ENCODE measurements at regions not wholly inside any gene's neighbourhood (a gene's known extent, or its start where the extent isn't known, plus 50 kb on each side); places are given as distances from the start of the nearest gene placed in this dataset.

DNA sequence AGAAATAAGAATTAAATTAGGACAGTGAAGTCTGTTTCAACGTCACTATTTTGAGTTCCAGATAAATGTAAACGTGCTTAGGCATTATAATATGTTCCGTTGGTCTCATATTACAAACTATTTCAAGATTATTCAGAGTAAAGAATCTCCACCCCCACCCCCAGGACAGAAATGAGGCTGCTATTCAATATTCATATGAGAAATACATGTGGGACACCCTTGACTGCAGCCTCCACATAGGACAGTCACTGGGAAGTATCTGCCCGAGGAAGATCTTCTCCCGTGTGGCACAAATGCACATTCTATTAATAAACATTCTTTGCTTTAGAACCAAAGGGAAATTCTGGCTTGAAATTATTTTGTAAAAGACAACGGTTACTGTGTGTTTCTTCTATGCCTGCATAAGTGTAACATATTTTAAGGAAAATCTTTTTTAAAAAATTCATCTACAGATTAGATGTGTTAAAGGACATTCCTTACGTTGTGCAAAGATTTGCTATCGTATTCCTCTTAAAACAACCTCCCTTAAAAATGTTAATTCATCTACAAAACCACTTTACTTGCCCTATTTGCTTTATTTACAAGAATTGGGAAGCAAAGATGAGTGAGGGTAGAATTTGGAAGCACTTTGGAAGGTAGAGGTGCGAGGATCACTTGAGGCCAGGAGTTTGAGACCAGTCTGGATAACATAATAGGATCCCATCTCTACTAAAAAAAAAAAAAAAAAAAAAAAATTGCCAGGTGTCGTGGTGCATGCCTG, 148.3 kb upstream of the SOX14 start:
- ChIA-PET CTCF (no interaction called here), POLR2A (no interaction called here)
- Histone ChIP-seq H3K27ac (ENCODE audit: low read depth, low read length) (no peak overlapping the region), H3K4me3 (ENCODE audit: low read length) (no peak overlapping the region), H3K36me3 (ENCODE audit: control insufficient read depth in 2 of 3, insufficient read depth in 3 of 3, low read length in 3 of 3) (no peaks in the 10 kb centered on the region), H3K27me3 (ENCODE audit: control insufficient read depth in 2 of 2, insufficient read depth in 2 of 2, low read length in 2 of 2) (no peaks in the 10 kb centered on the region), H3K4me1 (ENCODE audit: control insufficient read depth in 2 of 2, insufficient read depth in 2 of 2, low read length in 2 of 2) (no peaks in the 10 kb centered on the region), H3K9me3 (ENCODE audit: control insufficient read depth in 2 of 3, low read length in 3 of 3) (no peaks in the 10 kb centered on the region)
- Mint-ChIP-seq H3K9me3 (peaks cover 0 to 11% (median 2%) of the 10 kb centered on the region in 11 donors), H3K4me3 (no peak overlapping the region), H3K4me1 (no peaks in the 10 kb centered on the region), H3K27me3 (peaks cover 0 to 9% (median 3%) of the 10 kb centered on the region in 5 donors), H3K36me3 (no peaks in the 10 kb centered on the region), H3K27ac (no peak overlapping the region)
- DNase-seq: no peak
- intact Hi-C loops (cut with micrococcal nuclease): no loop called here
- ATAC-seq: no peak

DNA sequence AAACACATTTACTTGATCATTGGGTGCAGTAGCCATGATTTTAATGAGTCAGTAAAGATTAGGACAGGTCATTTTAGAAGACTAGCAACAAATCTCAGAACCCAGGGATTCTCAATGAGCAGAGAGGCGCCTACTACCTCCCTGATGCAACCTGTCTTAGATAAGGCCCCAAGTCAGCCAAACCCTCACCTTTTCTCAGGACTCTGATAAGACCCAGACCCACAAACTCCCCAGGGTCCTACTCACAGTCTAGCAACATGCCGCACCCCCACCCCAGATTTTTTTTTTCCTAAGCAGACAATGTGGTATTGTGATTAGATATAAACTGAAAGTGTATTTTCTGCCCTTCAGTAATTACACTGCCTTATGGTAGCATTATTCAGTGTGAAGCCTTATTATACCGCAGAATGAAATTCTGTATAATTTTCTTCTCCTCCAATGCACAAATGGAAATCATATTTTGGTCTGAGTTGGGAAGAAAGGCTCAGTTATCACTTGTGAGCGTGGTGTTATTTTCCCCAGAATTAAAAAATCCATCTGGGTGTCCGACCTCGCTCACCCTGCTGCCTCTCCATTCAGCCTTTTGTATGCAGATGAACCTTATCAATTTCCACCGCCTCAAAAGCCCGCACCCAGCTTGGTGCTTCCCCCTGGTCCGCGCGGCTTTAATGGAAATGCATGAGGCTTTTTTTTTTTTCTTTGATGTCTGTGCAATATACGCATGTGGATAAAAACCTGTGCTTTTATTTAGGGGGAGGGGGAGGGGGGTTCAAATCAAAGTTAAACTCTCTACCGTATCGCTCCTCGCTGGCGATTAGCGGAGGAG, 122.0 kb upstream of the SOX14 start:
- Mint-ChIP-seq H3K4me3 (no peak overlapping the region), H3K9me3 (peaks cover 0 to 22% (median 2%) of the 10 kb centered on the region in 11 donors), H3K27me3 (peaks cover 5 to 31% (median 23%) of the 10 kb centered on the region in 5 donors), H3K36me3 (no peaks in the 10 kb centered on the region), H3K4me1 (no peaks in the 10 kb centered on the region), H3K27ac (no peak overlapping the region)
- POLR2A ChIA-PET: no interaction called here
- CTCF ChIA-PET: no interaction called here
- DNase-seq (no peak), ATAC-seq (no peak)
- Histone ChIP-seq H3K9me3 (ENCODE audit: control insufficient read depth in 2 of 3, low read length in 3 of 3) (no peaks in the 10 kb centered on the region), H3K27me3 (ENCODE audit: control insufficient read depth in 2 of 2, insufficient read depth in 2 of 2, low read length in 2 of 2) (no peaks in the 10 kb centered on the region), H3K4me3 (ENCODE audit: low read length) (no peak overlapping the region), H3K36me3 (ENCODE audit: control insufficient read depth in 2 of 3, insufficient read depth in 3 of 3, low read length in 3 of 3) (no peaks in the 10 kb centered on the region), H3K4me1 (ENCODE audit: control insufficient read depth in 2 of 2, insufficient read depth in 2 of 2, low read length in 2 of 2) (no peaks in the 10 kb centered on the region), H3K27ac (ENCODE audit: low read depth, low read length) (no peak overlapping the region)
- intact Hi-C loops (cut with micrococcal nuclease): no loop called here

DNA sequence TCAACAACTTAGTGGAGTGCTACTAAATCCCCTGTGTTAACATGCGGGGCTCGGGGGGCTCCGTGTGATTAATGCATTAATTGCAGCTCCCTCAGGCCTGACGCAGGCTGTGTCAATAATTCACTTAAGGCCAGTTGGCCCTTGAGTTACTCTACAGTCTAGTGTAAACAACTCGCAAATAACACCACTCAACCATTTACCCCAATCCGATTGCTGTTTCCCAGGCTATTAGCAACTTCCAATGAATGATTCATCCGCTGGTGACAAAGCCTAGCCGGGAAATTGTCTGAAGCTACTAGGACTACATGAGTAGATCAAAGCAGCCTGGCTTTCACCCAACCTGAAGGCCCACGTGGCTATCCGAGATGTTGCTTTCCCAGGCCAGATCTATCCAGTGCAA, 121.3 kb upstream of the SOX14 start:
- no peaks in the 10 kb centered on the region for H3K9me3 ChIP-seq (ENCODE audit: control insufficient read depth in 2 of 3, low read length in 3 of 3)
- H3K4me1 Mint-ChIP-seq: no peaks in the 10 kb centered on the region
- H3K27me3 Mint-ChIP-seq: peaks cover 9 to 38% (median 23%) of the 10 kb centered on the region in 5 donors
- H3K4me1 ChIP-seq (ENCODE audit: control insufficient read depth in 2 of 2, insufficient read depth in 2 of 2, low read length in 2 of 2): no peaks in the 10 kb centered on the region
- no peak overlapping the region for H3K27ac Mint-ChIP-seq
- ATAC-seq: no peak
- H3K4me3 Mint-ChIP-seq: no peak overlapping the region
- no peaks in the 10 kb centered on the region for H3K36me3 ChIP-seq (ENCODE audit: control insufficient read depth in 2 of 3, insufficient read depth in 3 of 3, low read length in 3 of 3)
- peaks cover 0 to 22% (median 4%) of the 10 kb centered on the region in 11 donors for H3K9me3 Mint-ChIP-seq
- intact Hi-C loops (cut with micrococcal nuclease): no loop called here
- CTCF ChIA-PET: no interaction called here
- POLR2A ChIA-PET: no interaction called here
- no peaks in the 10 kb centered on the region for H3K27me3 ChIP-seq (ENCODE audit: control insufficient read depth in 2 of 2, insufficient read depth in 2 of 2, low read length in 2 of 2)
- no peak overlapping the region for H3K4me3 ChIP-seq (ENCODE audit: low read length)
- H3K36me3 Mint-ChIP-seq: no peaks in the 10 kb centered on the region
- H3K27ac ChIP-seq (ENCODE audit: low read depth, low read length): no peak overlapping the region
- no peak for DNase-seq

DNA sequence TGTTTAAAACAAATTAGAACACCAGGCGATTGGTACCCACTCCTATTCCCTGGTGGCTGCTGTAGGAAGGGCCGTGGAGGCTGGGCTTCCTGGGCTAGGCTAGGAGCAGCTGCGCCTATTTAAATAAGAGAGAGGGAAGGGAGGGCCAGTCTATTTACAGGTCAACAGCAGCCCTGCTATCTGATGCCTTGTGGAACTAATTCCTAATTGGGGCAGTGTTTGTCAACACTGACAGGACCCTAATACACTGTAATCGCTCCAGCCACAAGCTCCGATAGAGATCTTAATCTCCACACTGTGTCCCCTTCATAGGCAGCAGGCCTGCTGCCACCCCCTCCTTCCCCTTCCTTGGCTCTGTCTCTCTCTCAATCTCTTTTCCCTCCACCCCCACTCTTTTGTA, 116.9 kb upstream of the SOX14 start:
- Histone ChIP-seq H3K27me3 (ENCODE audit: control insufficient read depth in 2 of 2, insufficient read depth in 2 of 2, low read length in 2 of 2) (no peaks in the 10 kb centered on the region), H3K4me1 (ENCODE audit: control insufficient read depth in 2 of 2, insufficient read depth in 2 of 2, low read length in 2 of 2) (no peaks in the 10 kb centered on the region), H3K27ac (ENCODE audit: low read depth, low read length) (no peak overlapping the region), H3K4me3 (ENCODE audit: low read length) (no peak overlapping the region), H3K9me3 (ENCODE audit: control insufficient read depth in 2 of 3, low read length in 3 of 3) (no peaks in the 10 kb centered on the region), H3K36me3 (ENCODE audit: control insufficient read depth in 2 of 3, insufficient read depth in 3 of 3, low read length in 3 of 3) (no peaks in the 10 kb centered on the region)
- H3K36me3 Mint-ChIP-seq: no peaks in the 10 kb centered on the region
- peaks cover 7 to 49% (median 21%) of the 10 kb centered on the region in 5 donors for H3K27me3 Mint-ChIP-seq
- POLR2A ChIA-PET: no interaction called here
- no peak for DNase-seq
- no peaks in the 10 kb centered on the region for H3K4me1 Mint-ChIP-seq
- H3K9me3 Mint-ChIP-seq: peaks cover 0 to 16% (median 5%) of the 10 kb centered on the region in 11 donors
- CTCF ChIA-PET: no interaction called here
- H3K27ac Mint-ChIP-seq: no peak overlapping the region
- no peak overlapping the region for H3K4me3 Mint-ChIP-seq
- intact Hi-C loops (cut with micrococcal nuclease): no loop called here
- no peak for ATAC-seq

DNA sequence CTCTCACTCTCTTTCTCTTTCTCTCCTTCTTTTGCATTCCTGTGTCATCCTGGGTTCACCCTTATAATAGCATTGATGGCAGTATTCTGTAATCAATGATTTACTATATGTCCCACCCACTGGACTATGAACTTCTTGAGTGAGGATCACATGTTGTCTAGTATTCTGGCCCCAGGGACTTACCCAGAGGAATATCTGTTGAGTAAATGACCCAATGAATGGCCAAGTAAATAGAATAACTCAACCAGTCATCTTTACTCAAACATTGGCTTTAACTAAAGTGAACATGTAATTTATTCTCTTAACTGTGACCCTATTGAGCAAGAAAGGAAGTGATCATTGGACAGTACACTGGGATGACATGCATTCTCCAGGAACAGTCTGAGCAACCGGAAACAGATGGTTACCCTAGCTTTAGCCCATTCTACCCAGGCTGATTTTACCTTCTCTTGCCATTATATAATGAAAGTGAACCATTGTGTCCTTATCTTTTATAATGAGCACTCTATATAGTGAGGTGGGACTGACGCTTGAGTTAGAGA, 94.5 kb upstream of the SOX14 start:
- H3K27ac ChIP-seq (ENCODE audit: low read depth, low read length): no peak overlapping the region
- Mint-ChIP-seq H3K9me3 (peaks cover 0 to 25% (median 11%) of the 10 kb centered on the region in 11 donors), H3K36me3 (no peaks in the 10 kb centered on the region), H3K27ac (no peak overlapping the region), H3K4me1 (no peaks in the 10 kb centered on the region), H3K4me3 (no peak overlapping the region), H3K27me3 (no peaks in the 10 kb centered on the region)
- no peaks in the 10 kb centered on the region for H3K36me3 ChIP-seq (ENCODE audit: control insufficient read depth in 2 of 3, insufficient read depth in 3 of 3, low read length in 3 of 3)
- no peak for ATAC-seq
- no peaks in the 10 kb centered on the region for H3K27me3 ChIP-seq (ENCODE audit: control insufficient read depth in 2 of 2, insufficient read depth in 2 of 2, low read length in 2 of 2)
- no peak for DNase-seq
- intact Hi-C loops (cut with micrococcal nuclease): no loop called here
- POLR2A ChIA-PET: no interaction called here
- no peaks in the 10 kb centered on the region for H3K4me1 ChIP-seq (ENCODE audit: control insufficient read depth in 2 of 2, insufficient read depth in 2 of 2, low read length in 2 of 2)
- H3K4me3 ChIP-seq (ENCODE audit: low read length): no peak overlapping the region
- H3K9me3 ChIP-seq (ENCODE audit: control insufficient read depth in 2 of 3, low read length in 3 of 3): peaks cover 0 to 7% (median 0%) of the 10 kb centered on the region in 3 experiments
- CTCF ChIA-PET: no interaction called here

DNA sequence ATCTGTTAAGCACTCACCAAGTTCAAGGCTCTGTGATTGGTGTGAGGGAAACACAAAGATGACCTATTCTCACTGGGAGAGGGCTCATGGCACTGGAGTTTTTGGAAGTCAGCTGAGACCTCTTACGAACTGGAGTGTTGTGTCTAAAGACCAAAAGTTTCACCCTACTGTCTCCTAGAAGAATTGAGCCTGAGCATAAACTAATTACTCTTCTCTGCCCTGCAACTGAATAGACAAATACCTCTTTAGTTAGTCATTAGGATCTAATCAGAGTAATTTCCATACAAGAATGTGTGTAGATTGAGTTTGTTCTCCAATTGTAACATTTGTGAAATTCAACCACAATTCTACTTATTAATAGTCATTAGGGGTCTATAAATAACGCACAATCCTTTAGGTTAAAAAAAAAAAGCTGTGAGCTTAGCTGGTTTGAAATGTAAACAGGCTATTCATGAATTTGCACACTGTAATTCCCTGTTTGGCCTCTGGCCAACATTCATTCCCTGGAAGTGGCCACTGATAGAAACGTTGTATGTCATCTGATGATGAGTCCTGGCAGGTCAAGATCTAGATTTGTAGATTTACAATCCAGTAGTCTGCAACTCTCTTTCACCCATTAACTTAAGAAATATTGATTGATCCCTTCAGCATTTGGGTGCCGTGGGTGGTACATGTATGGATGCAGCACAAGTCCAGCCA, 76.8 kb upstream of the SOX14 start:
- no peak for DNase-seq
- H3K9me3 Mint-ChIP-seq: peaks cover 0 to 11% (median 0%) of the 10 kb centered on the region in 11 donors
- Histone ChIP-seq H3K4me1 (ENCODE audit: control insufficient read depth in 2 of 2, insufficient read depth in 2 of 2, low read length in 2 of 2) (no peaks in the 10 kb centered on the region), H3K4me3 (ENCODE audit: low read length) (no peak overlapping the region), H3K27me3 (ENCODE audit: control insufficient read depth in 2 of 2, insufficient read depth in 2 of 2, low read length in 2 of 2) (no peaks in the 10 kb centered on the region), H3K9me3 (ENCODE audit: control insufficient read depth in 2 of 3, low read length in 3 of 3) (no peaks in the 10 kb centered on the region), H3K36me3 (ENCODE audit: control insufficient read depth in 2 of 3, insufficient read depth in 3 of 3, low read length in 3 of 3) (no peaks in the 10 kb centered on the region), H3K27ac (ENCODE audit: low read depth, low read length) (no peak overlapping the region)
- H3K27me3 Mint-ChIP-seq: peaks cover 0 to 3% (median 0%) of the 10 kb centered on the region in 5 donors
- ChIA-PET POLR2A (no interaction called here), CTCF (no interaction called here)
- intact Hi-C loops (cut with micrococcal nuclease): no loop called here
- H3K4me3 Mint-ChIP-seq: no peak overlapping the region
- ATAC-seq: no peak
- H3K27ac Mint-ChIP-seq: no peak overlapping the region
- H3K36me3 Mint-ChIP-seq: no peaks in the 10 kb centered on the region
- H3K4me1 Mint-ChIP-seq: no peaks in the 10 kb centered on the region

All from naive thymus-derived CD4-positive, alpha-beta T cell (primary cell).